GM21528 (cell line): ENCODE measurements at regions not wholly inside any gene's neighbourhood (a gene's known extent, or its start where the extent isn't known, plus 50 kb on each side); places are given as distances from the start of the nearest gene placed in this dataset.

ENCODE experiments used
- ATAC-seq: cut with Tn5 transposase; IDR thresholded peaks from one replicate; pipeline ENCODE4 v1.9.1; 2021; ENCODE audit warnings: mild to moderate bottlenecking, moderate library complexity; ENCODE audit not compliant: unreplicated experiment, low FRiP score

- no peak for ATAC-seq
Observed at GRCh38 chr18:11283479-11284161, 134.3 kb upstream of the PIEZO2 start.

- no peak for ATAC-seq
Observed at GRCh38 chr18:11279461-11279860, 130.1 kb upstream of the PIEZO2 start.

DNA sequence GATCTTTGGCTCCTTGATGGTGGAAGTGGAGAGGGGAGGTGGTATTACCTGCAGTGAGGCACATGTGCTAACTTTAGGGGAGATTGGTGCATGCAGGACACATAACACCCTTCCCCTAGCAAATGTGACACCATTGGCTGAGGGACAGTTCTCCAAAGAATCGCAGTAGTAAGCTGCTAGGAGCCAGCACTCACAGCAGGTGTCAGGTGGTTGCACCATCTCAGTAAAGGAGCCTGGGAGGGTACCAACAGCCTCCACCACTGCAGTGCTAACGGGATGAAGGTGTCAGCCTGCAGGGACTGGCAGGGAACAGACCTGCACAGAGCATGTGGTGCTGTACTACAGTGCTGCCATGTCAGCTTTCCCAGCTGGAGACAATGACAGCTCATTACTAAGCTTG lies 127.3 kb upstream of the PIEZO2 start:
- ATAC-seq = no peak

- ATAC-seq = no peak
Observed at GRCh38 chr18:11274144-11274794, 124.9 kb upstream of the PIEZO2 start.

GRCh38 chr18:11272516-11272915 lies 123.1 kb upstream of the PIEZO2 start:
- ATAC-seq = no peak

GRCh38 chr18:11271954-11272353 lies 122.6 kb upstream of the PIEZO2 start:
- no peak for ATAC-seq

- no peak for ATAC-seq
Observed at GRCh38 chr18:11269257-11269656, 119.9 kb upstream of the PIEZO2 start.

- no peak for ATAC-seq
Observed at GRCh38 chr18:11268741-11269233, 119.4 kb upstream of the PIEZO2 start.

DNA sequence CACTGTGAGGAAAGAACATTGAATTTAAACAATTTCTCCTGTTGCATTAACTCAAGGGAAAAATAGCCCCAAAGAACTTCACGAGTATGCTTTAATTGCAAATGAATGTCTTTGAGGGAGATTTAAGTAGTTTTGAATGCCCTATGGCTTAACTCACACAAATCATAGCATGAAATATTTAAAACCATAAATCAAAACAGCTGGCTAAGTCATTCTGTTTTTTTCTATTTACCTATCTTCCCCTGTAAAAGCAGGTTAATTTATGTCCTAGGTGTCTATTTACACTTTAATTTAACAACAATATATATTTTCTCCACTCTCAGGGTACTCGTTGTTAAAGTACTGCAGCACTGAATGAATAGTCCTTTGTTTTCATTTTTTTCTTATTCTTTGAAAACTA lies 118.8 kb upstream of the PIEZO2 start:
- ATAC-seq = no peak

GRCh38 chr18:11266781-11267480 lies 117.6 kb upstream of the PIEZO2 start:
- no peak for ATAC-seq

GRCh38 chr18:11261486-11261885 lies 112.1 kb upstream of the PIEZO2 start:
- no peak for ATAC-seq

DNA sequence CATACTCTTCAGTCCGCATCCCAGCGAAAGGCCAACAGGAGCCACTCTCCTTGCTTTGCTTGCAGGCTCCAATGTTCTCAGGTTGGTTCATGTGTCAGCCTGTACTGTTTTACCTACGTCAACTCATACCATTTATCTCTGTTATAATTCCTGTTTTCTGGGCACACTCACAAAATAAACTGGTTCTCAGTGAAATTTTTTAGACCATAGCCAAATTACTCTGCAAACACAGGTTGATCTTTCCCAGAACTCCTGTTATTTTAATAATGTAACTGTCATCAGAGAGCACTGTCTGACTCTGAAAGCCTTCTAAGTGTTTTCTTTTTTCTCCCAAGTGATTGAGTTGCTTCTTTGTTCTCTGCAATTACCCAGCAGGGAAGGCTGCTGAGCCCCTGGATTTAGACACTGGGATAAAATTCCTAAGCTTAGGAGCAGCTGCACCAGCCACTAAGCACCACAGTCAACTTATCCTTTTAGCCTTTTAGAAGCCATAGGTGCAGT lies 111.6 kb upstream of the PIEZO2 start:
- no peak for ATAC-seq

- ATAC-seq = no peak
Observed at GRCh38 chr18:11259469-11260150, 110.2 kb upstream of the PIEZO2 start.

DNA sequence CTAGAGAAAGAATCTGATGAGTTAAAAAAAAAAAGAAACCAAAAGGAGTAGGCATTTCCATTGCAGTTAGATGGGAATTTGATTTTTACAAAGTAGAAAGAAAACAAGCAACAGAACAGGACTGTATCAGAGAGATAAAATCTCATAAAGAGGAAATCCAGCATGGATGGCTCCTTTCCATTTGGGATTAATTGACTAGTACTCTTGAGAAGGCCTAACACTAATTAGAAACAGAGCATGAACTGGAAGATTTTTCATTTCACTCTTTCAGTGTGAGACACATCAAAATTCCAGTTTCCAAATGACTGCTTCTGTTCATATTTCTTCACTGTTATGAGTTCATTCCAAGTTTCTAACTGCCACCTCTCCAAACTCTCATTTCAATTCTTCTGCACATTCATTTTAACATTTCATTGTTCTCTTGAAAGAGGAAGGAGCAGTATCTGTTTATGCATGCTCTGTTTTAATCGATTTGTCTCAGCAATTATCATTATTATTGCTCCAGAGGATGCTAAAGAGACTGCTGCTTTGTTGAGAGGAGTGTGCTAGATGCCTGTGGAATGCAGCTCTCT lies 108.8 kb upstream of the PIEZO2 start:
- ATAC-seq = no peak

DNA sequence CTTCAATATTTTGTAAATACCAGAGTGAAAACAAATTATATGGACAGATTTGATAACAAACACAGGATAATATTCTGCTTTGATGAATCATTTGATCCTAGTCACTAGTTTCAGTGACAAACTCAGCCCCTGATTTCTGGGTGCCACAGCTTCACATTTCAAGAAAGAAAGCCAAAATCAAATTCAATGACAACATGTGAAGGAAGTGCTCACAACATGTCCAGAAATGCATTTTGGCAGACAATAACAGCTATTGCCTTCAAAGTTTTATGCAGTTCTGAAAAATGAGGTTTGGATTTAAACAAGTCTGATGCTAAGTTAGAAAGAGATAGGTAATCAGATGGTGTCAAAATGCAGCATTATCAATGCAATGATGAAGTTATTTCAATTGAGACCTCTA lies 106.9 kb upstream of the PIEZO2 start:
- ATAC-seq = no peak

DNA sequence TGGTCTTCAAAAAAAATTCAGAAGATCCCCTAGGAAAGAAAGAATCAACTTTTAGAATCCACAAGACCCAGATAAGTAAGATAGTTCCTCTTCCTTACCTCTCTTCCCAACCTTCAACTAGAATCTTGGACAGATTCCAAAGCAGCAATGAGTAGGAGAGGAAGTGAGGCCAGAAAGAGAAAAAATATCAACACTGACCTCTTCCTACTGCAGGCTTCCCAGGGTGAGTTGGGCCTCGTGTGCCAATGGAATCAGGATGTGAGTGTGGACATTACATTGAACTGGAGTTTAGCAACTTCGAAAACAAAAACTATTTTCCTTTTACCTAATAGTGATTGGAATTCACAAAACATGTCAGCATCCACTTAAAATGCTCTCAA lies 102.5 kb upstream of the PIEZO2 start:
- ATAC-seq = no peak

GRCh38 chr18:11251229-11251890 lies 102.0 kb upstream of the PIEZO2 start:
- ATAC-seq = no peak

DNA sequence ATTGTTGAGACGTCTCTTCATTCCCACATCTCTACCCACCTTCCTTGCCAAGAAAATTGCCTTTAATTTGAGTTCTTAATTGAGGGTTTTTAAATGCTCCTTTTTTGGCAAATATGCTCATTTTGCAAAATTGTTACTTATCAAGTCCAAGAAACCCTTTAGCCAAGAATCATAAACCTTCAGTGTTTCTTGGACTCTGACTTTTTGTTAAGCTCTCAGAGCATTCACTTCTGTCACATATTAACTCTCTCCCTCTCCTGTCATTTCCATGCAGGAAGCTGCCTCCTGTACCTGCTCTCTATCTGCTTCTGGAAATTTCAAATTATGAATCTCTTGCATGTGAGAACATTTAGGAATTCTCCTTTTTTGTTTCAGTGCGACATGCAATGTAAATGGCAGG lies 100.0 kb upstream of the PIEZO2 start:
- ATAC-seq = no peak

DNA sequence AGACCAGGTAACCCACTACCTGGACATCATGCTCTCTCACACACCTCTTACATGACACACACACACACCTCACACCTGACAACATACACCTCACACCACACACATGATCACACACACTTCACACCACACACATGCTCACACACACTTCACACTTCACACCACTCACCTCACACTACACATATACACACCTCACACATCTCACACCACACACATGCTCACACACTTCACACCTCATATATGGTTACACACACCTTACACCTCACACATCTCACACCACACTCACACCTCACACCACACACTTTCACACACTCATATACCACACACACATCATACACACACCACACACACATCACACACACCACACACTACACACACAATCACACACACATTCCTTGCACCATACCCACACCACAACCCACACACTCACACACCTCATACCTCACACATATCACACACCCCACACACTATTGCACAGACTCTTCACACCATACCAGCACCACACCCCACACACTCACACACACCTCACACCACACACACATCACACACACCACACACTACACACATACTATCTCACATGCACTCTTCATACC lies 98.1 kb upstream of the PIEZO2 start:
- ATAC-seq = no peak
